ENCODE measurements at regions not wholly inside any gene's neighbourhood (a gene's known extent, or its start where the extent isn't known, plus 50 kb on each side); places are given as distances from the start of the nearest gene placed in this dataset.
"Not testable (repeated sequence)": the region's sequence is repeated elsewhere in the genome, so short reads cannot be mapped to it uniquely, and the experiment has no call there.

GRCh38 chr2:131822237-131822721 lies 294.6 kb downstream of the CCDC74A start:
- not testable (repeated sequence) for TF ChIP-seq CTCF, POLR2A (IDR thresholded peaks at IDR 0.05)

Data from testis (tissue), 2 donors.